OCI-LY7 (cell line): ENCODE measurements at regions not wholly inside any gene's neighbourhood (a gene's known extent, or its start where the extent isn't known, plus 50 kb on each side); places are given as distances from the start of the nearest gene placed in this dataset.

Source experiments
- BruUV-seq: library from RNA; stranded (reverse); fragments of 400-500 nt; replicated peaks from 2 replicates; lab custom pipeline; 2021; lab: Mats Ljungman, UMichigan
- CTCF ChIA-PET: fragments of 300-600 bp; sonication (Branson Sonifier 250); formaldehyde crosslinking; loops from one replicate; lab custom pipeline; 2022; ENCODE audit warnings: antibody characterized with exemption; ENCODE audit not compliant: unreplicated experiment; lab: Charles Lee
- POLR2A ChIA-PET: fragments of 300-600 bp; sonication (Branson Sonifier 250); formaldehyde crosslinking; loops from one replicate; lab custom pipeline; 2022; ENCODE audit warnings: antibody characterized with exemption; lab: Charles Lee
- DNase-seq: peaks from one replicate; pipeline ENCODE4 v3.0.0-alpha.2; 2015; ENCODE audit warnings: low spot score
- H2AFZ ChIP-seq: fragments of 200-600 bp; sonication (generic), shearing (Covaris generic); 2 replicates; pipeline ENCODE4 v1.6.1; 2014; ENCODE audit warnings: mild to moderate bottlenecking, antibody characterized with exemption, low read length, moderate library complexity
- H3K27ac ChIP-seq: fragments of 200-600 bp; sonication (generic); 2 replicates; pipeline ENCODE4 v1.5.1; 2014; ENCODE audit warnings: mixed run types, low read depth, mild to moderate bottlenecking, moderate library complexity, low read length, inconsistent platforms; ENCODE audit not compliant: poor library complexity, severe bottlenecking
- H3K36me3 ChIP-seq: fragments of 200-600 bp; sonication (generic); 2 replicates; pipeline ENCODE4 v1.6.1; 2014; ENCODE audit warnings: mild to moderate bottlenecking, antibody characterized with exemption, low read length, moderate library complexity, mixed read lengths; ENCODE audit not compliant: insufficient read depth
- H3K4me1 ChIP-seq: fragments of 200-600 bp; sonication (generic); 2 replicates; pipeline ENCODE4 v1.5.1; 2014; ENCODE audit warnings: mild to moderate bottlenecking, low read length; ENCODE audit not compliant: insufficient read depth, poor library complexity, severe bottlenecking
- H3K4me2 ChIP-seq: fragments of 200-600 bp; sonication (generic); 2 replicates; pipeline ENCODE4 v1.6.1; 2014; ENCODE audit warnings: mild to moderate bottlenecking, low read length
- H3K4me3 ChIP-seq: fragments of 200-600 bp; sonication (generic); 2 replicates; pipeline ENCODE4 v1.5.1; 2014; ENCODE audit warnings: mild to moderate bottlenecking, low read depth, low read length; ENCODE audit not compliant: poor library complexity, severe bottlenecking
- H3K79me2 ChIP-seq: fragments of 200-600 bp; sonication (generic); 2 replicates; pipeline ENCODE4 v1.6.1; 2016; ENCODE audit warnings: low read depth, mild to moderate bottlenecking, low read length, moderate library complexity, mixed read lengths; ENCODE audit not compliant: insufficient read depth
- H3K9me2 ChIP-seq: fragments of 200-600 bp; sonication (generic); 2 replicates; pipeline ENCODE4 v1.6.1; 2016; ENCODE audit warnings: mild to moderate bottlenecking, low read length, mixed read lengths; ENCODE audit not compliant: insufficient read depth
- H3K9me3 ChIP-seq: fragments of 200-600 bp; sonication (generic); 2 replicates; pipeline ENCODE4 v1.6.1; 2014; ENCODE audit warnings: mild to moderate bottlenecking, mixed run types, low read length, mixed read lengths
- H4K20me1 ChIP-seq: fragments of 200-600 bp; sonication (generic); 2 replicates; pipeline ENCODE4 v1.6.1; 2014; ENCODE audit warnings: mild to moderate bottlenecking, antibody characterized with exemption, low read length, moderate library complexity, mixed read lengths; ENCODE audit not compliant: insufficient read depth
- EZH2phosphoT487 ChIP-seq: fragments of 200-600 bp; sonication (generic); IDR thresholded peaks from 2 replicates; pipeline ENCODE4 v1.6.1; 2018; ENCODE audit warnings: low read depth, borderline replicate concordance, mild to moderate bottlenecking, mixed run types, antibody characterized with exemption, low read length, moderate library complexity, mixed read lengths
- intact Hi-C: fragments of 100-400 bp; cut with micrococcal nuclease; formaldehyde crosslinking; loops from one replicate; pipeline ENCODE4 v1.10.0; 2022; ENCODE audit not compliant: unreplicated experiment
- TF ChIP-seq, protein P1 (sequence below): fragments of 200-600 bp; sonication (generic); conservative IDR thresholded peaks from 2 replicates; pipeline ENCODE4 v1.5.1; 2014; ENCODE audit warnings: mild to moderate bottlenecking, antibody characterized with exemption, low read length, moderate library complexity, mixed read lengths

DNA sequence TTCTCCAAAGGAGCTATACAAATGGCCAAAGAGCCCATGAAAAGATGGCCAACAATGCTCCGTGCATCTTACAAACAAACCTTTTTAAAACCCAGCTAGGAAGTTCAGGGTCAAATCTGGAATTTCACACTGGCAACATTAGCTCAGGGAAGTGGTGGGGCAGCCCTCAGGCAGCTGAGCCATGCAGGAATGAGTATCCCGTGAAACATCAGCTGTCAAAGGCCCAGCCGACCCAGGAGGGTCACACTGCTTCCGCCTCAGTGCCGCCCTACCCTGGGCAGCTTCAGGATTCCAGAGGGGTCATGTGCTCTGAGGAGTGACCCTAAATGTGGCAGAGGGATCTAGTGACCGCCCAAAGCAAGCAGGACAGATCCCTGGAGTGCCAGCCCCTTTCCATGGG is 73.4 kb downstream of the LINC01488 start:
- Histone ChIP-seq H2AFZ (no peak overlapping the region), H3K9me2 (no peaks in the 10 kb centered on the region), H3K36me3 (no peaks in the 10 kb centered on the region), H3K4me3 (no peak overlapping the region), H3K4me2 (no peak overlapping the region), H3K9me3 (no peaks in the 10 kb centered on the region), H3K4me1 (no peaks in the 10 kb centered on the region), H3K27ac (no peak overlapping the region), H4K20me1 (no peaks in the 10 kb centered on the region), H3K79me2 (no peaks in the 10 kb centered on the region)
- BruUV-seq, result no TSS peak
- no peak for DNase-seq
- ChIA-PET CTCF (no interaction called here), POLR2A (interaction anchor here (0.6 to 0.7 kb wide), 2 partner anchors 69 to 755 kb away, joined by 3 read pairs; no protein-coding TSS in a partner anchor)
- no peak for TF ChIP-seq EZH2phosphoT487
- intact Hi-C loops, result no loop called here

DNA sequence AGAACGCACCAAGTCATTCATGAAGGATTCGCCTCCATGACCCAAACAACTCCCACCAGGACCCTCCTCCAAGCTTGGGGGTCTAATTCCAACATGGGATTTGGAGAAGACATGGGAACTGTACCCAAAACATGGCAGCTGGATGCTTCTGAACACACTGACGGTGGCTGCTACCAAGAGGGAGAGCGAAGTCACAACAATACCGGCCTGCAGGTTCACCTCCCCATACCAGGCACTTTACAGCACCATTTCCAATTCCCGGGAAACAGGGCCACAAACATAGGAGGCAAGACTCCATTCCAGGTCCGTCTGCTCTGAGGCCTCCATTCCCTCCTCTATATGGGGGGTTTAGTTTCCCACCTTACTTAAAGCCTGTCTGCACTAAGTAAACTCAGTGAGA is 75.8 kb downstream of the LINC01488 start:
- ChIA-PET CTCF (no interaction called here), POLR2A (no interaction called here)
- no peak overlapping the region for H3K27ac ChIP-seq
- H3K9me3 ChIP-seq, result no peaks in the 10 kb centered on the region
- no peak overlapping the region for H3K4me2 ChIP-seq
- H3K36me3 ChIP-seq, result no peaks in the 10 kb centered on the region
- H2AFZ ChIP-seq, result no peak overlapping the region
- TF ChIP-seq, protein P1, sequence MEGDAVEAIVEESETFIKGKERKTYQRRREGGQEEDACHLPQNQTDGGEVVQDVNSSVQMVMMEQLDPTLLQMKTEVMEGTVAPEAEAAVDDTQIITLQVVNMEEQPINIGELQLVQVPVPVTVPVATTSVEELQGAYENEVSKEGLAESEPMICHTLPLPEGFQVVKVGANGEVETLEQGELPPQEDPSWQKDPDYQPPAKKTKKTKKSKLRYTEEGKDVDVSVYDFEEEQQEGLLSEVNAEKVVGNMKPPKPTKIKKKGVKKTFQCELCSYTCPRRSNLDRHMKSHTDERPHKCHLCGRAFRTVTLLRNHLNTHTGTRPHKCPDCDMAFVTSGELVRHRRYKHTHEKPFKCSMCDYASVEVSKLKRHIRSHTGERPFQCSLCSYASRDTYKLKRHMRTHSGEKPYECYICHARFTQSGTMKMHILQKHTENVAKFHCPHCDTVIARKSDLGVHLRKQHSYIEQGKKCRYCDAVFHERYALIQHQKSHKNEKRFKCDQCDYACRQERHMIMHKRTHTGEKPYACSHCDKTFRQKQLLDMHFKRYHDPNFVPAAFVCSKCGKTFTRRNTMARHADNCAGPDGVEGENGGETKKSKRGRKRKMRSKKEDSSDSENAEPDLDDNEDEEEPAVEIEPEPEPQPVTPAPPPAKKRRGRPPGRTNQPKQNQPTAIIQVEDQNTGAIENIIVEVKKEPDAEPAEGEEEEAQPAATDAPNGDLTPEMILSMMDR, result no peak
- no peak for TF ChIP-seq EZH2phosphoT487
- DNase-seq, result no peak
- no peaks in the 10 kb centered on the region for H3K4me1 ChIP-seq
- BruUV-seq, result no TSS peak
- no peak overlapping the region for H3K4me3 ChIP-seq
- intact Hi-C loops, result no loop called here
- H3K9me2 ChIP-seq, result no peaks in the 10 kb centered on the region
- no peaks in the 10 kb centered on the region for H3K79me2 ChIP-seq
- no peaks in the 10 kb centered on the region for H4K20me1 ChIP-seq

DNA sequence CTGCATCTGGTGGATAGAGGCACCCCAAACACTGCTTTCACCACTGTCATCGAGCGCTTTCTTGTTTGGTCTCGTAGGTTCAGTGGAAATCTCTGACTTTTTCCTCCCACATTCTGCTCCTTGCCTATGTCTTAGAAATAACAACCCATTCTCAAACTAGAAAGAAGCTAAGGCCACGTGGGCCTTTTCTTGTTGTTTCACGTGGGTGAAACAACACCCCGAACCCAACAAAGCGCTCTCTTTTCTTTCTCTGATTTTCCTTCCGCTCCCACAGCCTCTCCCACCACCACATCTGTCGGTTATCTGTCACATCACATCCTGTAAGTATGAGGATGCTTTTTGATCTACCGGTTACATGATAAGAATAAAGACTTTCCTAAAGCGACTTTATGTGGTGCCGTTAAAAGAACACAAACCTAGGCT is 77.1 kb downstream of the LINC01488 start:
- H3K79me2 ChIP-seq, result no peaks in the 10 kb centered on the region
- TF ChIP-seq EZH2phosphoT487, result no peak
- TF ChIP-seq, protein P1, result no peak
- H3K9me2 ChIP-seq, result no peaks in the 10 kb centered on the region
- H3K4me2 ChIP-seq, result no peak overlapping the region
- H3K4me3 ChIP-seq, result no peak overlapping the region
- H3K27ac ChIP-seq, result no peak overlapping the region
- no peaks in the 10 kb centered on the region for H3K9me3 ChIP-seq
- H2AFZ ChIP-seq, result no peak overlapping the region
- ChIA-PET CTCF (no interaction called here), POLR2A (no interaction called here)
- H3K36me3 ChIP-seq, result no peaks in the 10 kb centered on the region
- BruUV-seq, result no TSS peak
- H3K4me1 ChIP-seq, result no peaks in the 10 kb centered on the region
- DNase-seq, result no peak
- intact Hi-C loops, result no loop called here
- H4K20me1 ChIP-seq, result no peaks in the 10 kb centered on the region
